ENCODE measurements at regions not wholly inside any gene's neighbourhood (a gene's known extent, or its start where the extent isn't known, plus 50 kb on each side); places are given as distances from the start of the nearest gene placed in this dataset.

GRCh38 chr4:116015549-116015948 lies 902.1 kb upstream of the NDST4 start:
- Histone ChIP-seq H3K9me3 (ENCODE audit: control insufficient read depth, insufficient read depth, low read depth, low read length) (peaks cover 6% of the 10 kb centered on the region; the same call in 1 of the 2 replicates), H3K4me1 (ENCODE audit: control insufficient read depth, insufficient read depth, low read length) (no peaks in the 10 kb centered on the region), H3K27ac (ENCODE audit: low read length) (no peak overlapping the region), H3K36me3 (ENCODE audit: control insufficient read depth, insufficient read depth, low read length) (no peaks in the 10 kb centered on the region), H3K4me3 (ENCODE audit: low read depth in 2 of 2, low read length in 2 of 2) (no peak overlapping the region), H3K27me3 (ENCODE audit: control insufficient read depth, insufficient read depth, low read length) (no peaks in the 10 kb centered on the region)
- CTCF ChIA-PET, result no interaction called here
- no peak for ATAC-seq
- intact Hi-C loops (cut with micrococcal nuclease; ENCODE audit: unreplicated experiment), result no loop called here
- POLR2A ChIA-PET, result no interaction called here
- no peak for TF ChIP-seq SIN3A (IDR thresholded peaks at IDR 0.05; ENCODE audit: borderline replicate concordance, insufficient read depth, low read depth, low read length)
- no peak for TF ChIP-seq TCF7L2 (IDR thresholded peaks at IDR 0.05; ENCODE audit: low read depth, low read length)
- TF ChIP-seq REST (IDR thresholded peaks at IDR 0.05; ENCODE audit: insufficient read depth in 1 of 2, low read depth in 2 of 2, low read length in 1 of 2), result no peak
- TF ChIP-seq CTCF (IDR thresholded peaks at IDR 0.05), result no peak
- no peak for TF ChIP-seq POLR2AphosphoS5 (IDR thresholded peaks at IDR 0.05; ENCODE audit: low read depth, low read length)
- no TSS peak for BruUV-seq (replicated peaks)
- DNase-seq (ENCODE audit: low read depth, low spot score), result no peak
- in situ Hi-C loops (cut with HindIII; ENCODE audit: low pct_unique_long_range_greater_than_20kb, low sequenced_read_pairs), result no loop called here

GRCh38 chr4:116015062-116015461 lies 901.6 kb upstream of the NDST4 start:
- Histone ChIP-seq H3K36me3 (ENCODE audit: control insufficient read depth, insufficient read depth, low read length) (no peaks in the 10 kb centered on the region), H3K27ac (ENCODE audit: low read length) (no peak overlapping the region), H3K9me3 (ENCODE audit: control insufficient read depth, insufficient read depth, low read depth, low read length) (peaks cover 6% of the 10 kb centered on the region; the same call in 1 of the 2 replicates), H3K27me3 (ENCODE audit: control insufficient read depth, insufficient read depth, low read length) (no peaks in the 10 kb centered on the region), H3K4me3 (ENCODE audit: low read depth in 2 of 2, low read length in 2 of 2) (no peak overlapping the region), H3K4me1 (ENCODE audit: control insufficient read depth, insufficient read depth, low read length) (no peaks in the 10 kb centered on the region)
- intact Hi-C loops (cut with micrococcal nuclease; ENCODE audit: unreplicated experiment) (no loop called here), in situ Hi-C loops (cut with HindIII; ENCODE audit: low pct_unique_long_range_greater_than_20kb, low sequenced_read_pairs) (no loop called here)
- DNase-seq (ENCODE audit: low read depth, low spot score) (no peak), ATAC-seq (no peak)
- no TSS peak for BruUV-seq (replicated peaks)
- no peak for TF ChIP-seq POLR2AphosphoS5 (IDR thresholded peaks at IDR 0.05; ENCODE audit: low read depth, low read length)
- TF ChIP-seq SIN3A (IDR thresholded peaks at IDR 0.05; ENCODE audit: borderline replicate concordance, insufficient read depth, low read depth, low read length), result no peak
- no peak for TF ChIP-seq TCF7L2 (IDR thresholded peaks at IDR 0.05; ENCODE audit: low read depth, low read length)
- TF ChIP-seq REST (IDR thresholded peaks at IDR 0.05; ENCODE audit: insufficient read depth in 1 of 2, low read depth in 2 of 2, low read length in 1 of 2), result no peak
- no peak for TF ChIP-seq CTCF (IDR thresholded peaks at IDR 0.05)
- ChIA-PET POLR2A (no interaction called here), CTCF (no interaction called here)
